Keratinocyte (primary cell): ENCODE measurements at regions not wholly inside any gene's neighbourhood (a gene's known extent, or its start where the extent isn't known, plus 50 kb on each side); places are given as distances from the start of the nearest gene placed in this dataset.

ENCODE experiments used
- CTCF ChIP-seq, 3 experiments: IDR thresholded peaks in 1 of 3; conservative IDR thresholded peaks in 1 of 3; optimal IDR thresholded peaks in 1 of 3; 2 replicates in 2 of 3; 3 replicates in 1 of 3; pipeline versions ENCODE3 to v1.5.1; 2011; ENCODE audit warnings: low read length in 3 of 3, mild to moderate bottlenecking in 3 of 3, moderate library complexity in 2 of 3, control low read depth in 1 of 3, inconsistent platforms in 1 of 3; ENCODE audit not compliant: insufficient read depth in 2 of 3; ENCODE audit errors: extremely low read depth in 1 of 3
- EZH2 ChIP-seq: IDR thresholded peaks from one replicate; pipeline ENCODE4 v1.6.1; 2012; ENCODE audit warnings: inconsistent platforms, mild to moderate bottlenecking, low read length, moderate library complexity

DNA sequence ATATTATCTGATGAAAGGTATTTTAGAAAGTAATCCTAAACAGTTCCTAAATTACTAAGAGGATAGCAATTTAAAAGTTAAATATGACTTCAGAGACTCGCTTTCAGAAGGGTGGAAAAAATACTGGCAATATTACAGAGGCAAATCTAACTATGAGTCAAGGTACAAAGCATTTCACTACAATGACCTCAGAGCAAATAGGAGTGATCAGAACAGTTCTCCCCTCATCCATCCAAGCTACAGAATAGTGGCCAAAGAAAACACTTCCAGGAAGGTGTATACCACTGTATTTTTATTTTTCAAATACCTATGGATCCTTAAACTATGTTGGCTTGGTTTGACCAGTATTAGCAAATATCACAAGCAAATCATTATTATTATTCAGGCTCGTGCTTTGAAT is 112.8 kb upstream of the ODAD2 start:
- TF ChIP-seq CTCF (optimal IDR thresholded peaks at IDR 0.05 in 1 of 3, IDR thresholded peaks at IDR 0.05 in 1 of 3, conservative IDR thresholded peaks at IDR 0.05 in 1 of 3; ENCODE audit: extremely low read depth in 1 of 3, insufficient read depth in 2 of 3, low read length in 3 of 3) (no peak), EZH2 (no peak)
